Right lobe of liver (tissue), 6 donors: ENCODE measurements at regions not wholly inside any gene's neighbourhood (a gene's known extent, or its start where the extent isn't known, plus 50 kb on each side); places are given as distances from the start of the nearest gene placed in this dataset.
"Not testable (repeated sequence)": the region's sequence is repeated elsewhere in the genome, so short reads cannot be mapped to it uniquely, and the experiment has no call there.

Source experiments
- ATAC-seq, 4 donors: fragments of 200-7000 bp; cut with Tn5 transposase; one replicate each; pipeline ENCODE4 v1.9.1; 2020; ENCODE audit warnings: mild to moderate bottlenecking in 4 of 4, moderate library complexity in 4 of 4
- DNase-seq, 3 donors: peaks; one replicate each; pipeline ENCODE4 v3.0.0-alpha.2; 2020
- H3K27ac ChIP-seq, 3 donors: fragments of 200-600 bp; one replicate each; pipeline ENCODE4 v1.8.0; 2022
- H3K27me3 ChIP-seq, 2 donors: fragments of 200-600 bp; one replicate each; pipeline ENCODE4 v1.8.0; 2022
- H3K36me3 ChIP-seq, 4 donors: fragments of 200-600 bp; sonication (generic) in 1 of 4; one replicate each; pipeline versions ENCODE4 v1.5.1 to v1.8.0; 2017 to 2022; ENCODE audit warnings: control low read depth in 1 of 4
- H3K4me1 ChIP-seq, 4 donors: fragments of 200-600 bp; sonication (generic) in 1 of 4; one replicate each; pipeline versions ENCODE4 v1.5.1 to v1.8.0; 2017 to 2022; ENCODE audit warnings: control low read depth in 1 of 4
- H3K4me3 ChIP-seq, 3 donors: fragments of 200-600 bp; one replicate each; pipeline ENCODE4 v1.8.0; 2022
- H3K9me3 ChIP-seq, 4 donors: fragments of 200-600 bp; sonication (generic) in 1 of 4; one replicate each; pipeline versions ENCODE4 v1.5.1 to v1.8.0; 2017 to 2022; ENCODE audit warnings: control low read depth in 1 of 4
- POLR2A ChIP-seq: fragments of 450-650 bp; IDR thresholded peaks from one replicate; pipeline ENCODE4 v1.6.1; 2017; ENCODE audit warnings: antibody characterized with exemption, mild to moderate bottlenecking
- WGBS: methylation state at CpG from one replicate; pipeline ENCODE4 v1.1.6; 2018; ENCODE audit warnings: low coverage, low lambda C conversion rate; ENCODE audit not compliant: insufficient coverage; ENCODE audit errors: missing lambda C conversion rate; 5-methylcytosine and 5-hydroxymethylcytosine counted together
- intact Hi-C, 2 donors: fragments of 100-400 bp; cut with DNase I; formaldehyde crosslinking; loops; one replicate each; pipeline versions ENCODE4 v1.11.2 to v1.14.1; 2022
- donor health status: DM: no; HTN: yes; CAD: no.
- donor health status: DM: no; HTN: no; CAD: no.
- donor health status: DM: no; HTN: no; CAD: no.
- donor health status: DM: no; HTN: yes; CAD: no.
- donor health status: DM: no; HTN: yes; CAD: no.

DNA sequence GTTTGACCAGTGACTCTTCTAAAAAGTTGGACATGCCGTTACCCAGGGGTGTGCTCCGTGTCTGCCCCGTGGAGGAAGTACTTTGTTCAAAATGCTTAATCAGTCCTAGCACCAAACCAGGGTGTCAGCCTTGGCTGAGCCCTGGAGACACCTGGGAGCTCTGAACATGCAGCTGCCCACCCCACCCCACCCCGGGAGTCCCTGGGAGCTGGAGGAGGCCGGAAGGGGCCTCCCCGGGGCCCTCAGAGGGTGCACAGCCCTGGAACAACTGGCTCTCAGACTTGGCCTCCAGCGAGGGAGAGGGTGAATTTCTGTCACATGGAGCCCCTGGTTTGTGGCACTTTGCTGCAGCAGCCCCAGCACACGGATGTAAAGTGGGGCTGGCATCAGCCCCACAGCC lies 152.1 kb downstream of the LAT start:
- H3K36me3 ChIP-seq, H3K27me3 ChIP-seq, intact Hi-C loops, H3K9me3 ChIP-seq, H3K4me1 ChIP-seq, ATAC-seq, H3K4me3 ChIP-seq, H3K27ac ChIP-seq: not testable (repeated sequence)
- 100% methylated on average over 3 of the region's 8 CpGs for WGBS
- DNase-seq, result peak in 1 of 3 donors; percentile 41

DNA sequence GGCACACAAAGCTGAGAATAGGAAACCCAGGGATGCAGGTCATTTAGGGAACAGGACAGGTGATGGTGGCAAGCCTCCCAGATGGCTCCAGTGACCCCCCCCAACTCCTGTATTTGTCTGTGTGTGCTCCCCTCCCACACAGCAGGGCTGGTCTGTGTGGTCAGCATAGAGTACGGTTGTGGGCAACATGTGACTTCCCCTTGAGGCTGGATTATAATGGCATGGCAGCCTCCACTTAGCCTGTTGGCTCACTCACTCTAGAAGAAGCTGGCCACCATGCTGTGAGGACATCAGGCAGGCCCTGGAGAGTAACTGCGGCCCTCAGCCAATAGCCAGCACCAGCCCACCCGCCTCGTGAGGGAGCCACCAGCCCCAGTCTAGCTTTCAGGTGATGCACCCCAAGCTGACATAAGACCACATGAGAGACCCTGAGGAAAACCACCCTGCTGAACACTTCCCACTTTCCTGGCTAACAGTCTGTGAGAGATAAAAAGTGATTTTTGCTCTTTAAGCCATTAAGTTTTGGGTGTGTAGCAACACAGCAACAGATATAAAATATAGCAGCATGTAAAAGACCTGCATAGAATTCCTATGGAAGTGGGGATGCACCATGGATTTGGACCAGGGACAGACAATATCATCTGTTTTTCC lies 151.3 kb downstream of the LAT start:
- intact Hi-C loops, result not testable (repeated sequence)
- no CpG with 5 or more reads among the region's 4 CpGs for WGBS
- DNase-seq, result peak in 1 of 3 donors; percentile 31

DNA sequence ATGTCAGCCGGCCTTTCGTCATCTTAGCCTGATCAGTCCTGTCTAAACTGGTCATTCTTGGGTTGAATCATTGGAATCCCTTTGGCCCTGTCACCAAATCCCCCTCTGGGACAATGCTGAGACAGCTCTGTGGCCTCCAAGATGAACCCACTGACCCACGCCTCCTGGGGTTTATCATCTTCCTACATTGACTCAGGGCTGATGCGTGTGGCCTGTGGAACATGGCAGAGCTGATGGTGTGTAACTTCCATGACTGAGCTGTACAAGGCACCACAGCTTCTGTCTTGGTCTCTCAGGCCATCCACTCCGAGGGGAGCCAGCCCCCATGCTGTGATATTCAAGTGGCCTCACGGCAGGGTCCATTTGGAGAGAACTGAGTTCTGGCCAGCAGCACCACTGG lies 150.2 kb downstream of the LAT start:
- H3K36me3 ChIP-seq, H3K9me3 ChIP-seq, H3K4me3 ChIP-seq, intact Hi-C loops, H3K27ac ChIP-seq, ATAC-seq, H3K27me3 ChIP-seq: not testable (repeated sequence)
- WGBS, result 95% methylated on average over 4 of the region's 6 CpGs
- DNase-seq, result peak in 1 of 3 donors; percentile 25
- peaks cover 0 to 14% (median 0%) of the 10 kb centered on the region in 4 donors for H3K4me1 ChIP-seq

More for the DNA sequence above, 151.3 kb downstream of the LAT start:
- H3K4me3 ChIP-seq, H3K36me3 ChIP-seq, H3K9me3 ChIP-seq, H3K4me1 ChIP-seq, ATAC-seq, H3K27me3 ChIP-seq, H3K27ac ChIP-seq: not testable (repeated sequence)

DNA sequence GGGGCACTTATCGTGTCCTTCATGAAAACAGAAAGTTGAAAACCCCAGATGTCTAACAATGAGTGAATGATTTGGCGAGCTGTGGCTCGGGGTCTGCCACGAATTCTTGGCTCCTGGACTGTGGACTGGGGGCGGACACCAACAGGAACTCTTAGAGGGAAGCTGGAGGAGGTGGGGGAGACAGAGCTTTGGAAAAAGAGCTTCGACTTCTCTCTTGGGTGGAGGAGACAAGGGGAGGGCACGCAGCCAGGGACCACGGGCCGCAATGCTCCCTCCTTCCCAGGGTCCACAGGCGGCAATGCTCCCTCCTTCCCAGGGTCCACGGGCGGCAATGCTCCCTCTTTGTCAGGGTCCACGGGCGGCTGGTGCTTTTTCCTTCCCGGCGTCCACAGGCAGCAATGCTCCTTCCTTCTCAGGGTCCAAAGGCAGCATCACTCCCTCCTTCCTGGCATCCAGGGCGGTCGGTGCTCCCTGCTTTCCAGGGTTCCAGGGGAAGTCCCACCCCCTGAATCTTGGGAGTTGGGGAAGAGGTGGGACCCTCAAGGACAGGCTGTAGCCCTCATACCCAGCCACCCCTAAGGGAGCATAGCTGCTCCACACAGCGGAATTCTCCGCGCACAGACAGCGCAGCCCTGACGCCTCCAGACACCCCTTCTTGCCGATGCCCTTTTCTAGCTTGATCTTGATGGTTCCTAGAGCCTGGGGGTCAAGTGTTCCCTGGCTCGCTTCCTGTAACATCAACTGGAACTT lies 149.0 kb downstream of the LAT start:
- H3K36me3 ChIP-seq, H3K4me3 ChIP-seq, intact Hi-C loops, ATAC-seq, H3K27ac ChIP-seq, H3K27me3 ChIP-seq, H3K9me3 ChIP-seq: not testable (repeated sequence)
- H3K4me1 ChIP-seq, result peaks cover 0 to 24% (median 4%) of the 10 kb centered on the region in 4 donors
- WGBS, result 87% methylated on average over 4 of the region's 25 CpGs
- peak in 1 of 3 donors; percentile 47 for DNase-seq

DNA sequence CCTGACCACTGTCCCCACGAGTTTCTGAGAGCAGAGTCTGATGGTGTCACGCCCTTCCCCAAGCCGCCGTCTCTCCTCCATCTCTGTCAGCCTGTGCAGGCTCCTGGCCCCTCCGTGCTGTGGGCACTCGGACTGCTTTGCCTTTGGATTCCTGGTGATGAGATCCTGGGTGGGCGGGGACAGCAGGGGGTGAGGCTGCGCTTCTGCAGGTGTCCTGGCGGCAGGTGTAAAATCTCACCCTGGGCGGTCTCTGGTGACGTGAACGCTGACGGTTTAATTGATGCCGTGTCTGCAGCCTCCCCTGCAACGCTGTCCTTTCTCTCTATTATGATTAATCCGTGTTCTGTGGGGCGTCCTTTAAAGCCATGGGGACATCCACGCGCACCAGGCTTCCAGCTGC lies 148.0 kb downstream of the LAT start:
- ATAC-seq, H3K36me3 ChIP-seq, H3K9me3 ChIP-seq, intact Hi-C loops, H3K27me3 ChIP-seq, H3K4me3 ChIP-seq, H3K27ac ChIP-seq: not testable (repeated sequence)
- DNase-seq, result peak in 1 of 3 donors; percentile 48
- peaks cover 0 to 27% (median 5%) of the 10 kb centered on the region in 4 donors for H3K4me1 ChIP-seq
- no CpG with 5 or more reads among the region's 19 CpGs for WGBS

DNA sequence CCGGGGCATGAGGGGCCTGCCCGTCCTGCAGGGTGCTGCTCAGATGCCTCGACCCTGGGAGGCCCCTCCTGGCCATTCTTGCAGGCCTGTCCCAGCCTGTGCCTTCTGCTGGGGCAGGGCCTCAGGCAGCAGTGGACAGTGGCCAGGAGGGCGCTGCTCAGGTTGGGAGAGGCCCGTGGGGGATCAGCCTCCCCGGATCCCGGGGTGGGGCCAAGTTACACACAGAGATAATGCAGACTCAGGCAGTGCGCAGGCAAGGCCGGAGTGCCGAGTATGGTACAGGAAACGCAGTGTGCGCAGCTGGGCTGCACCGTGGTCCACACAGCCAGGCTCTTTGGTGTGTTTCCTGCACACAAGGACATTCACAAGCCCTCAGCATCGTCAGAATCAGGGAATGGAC lies 147.6 kb downstream of the LAT start:
- H3K27ac ChIP-seq, H3K36me3 ChIP-seq, intact Hi-C loops, H3K4me3 ChIP-seq, H3K9me3 ChIP-seq, ATAC-seq, H3K27me3 ChIP-seq: not testable (repeated sequence)
- WGBS, result no CpG with 5 or more reads among the region's 14 CpGs
- peaks cover 0 to 27% (median 5%) of the 10 kb centered on the region in 4 donors for H3K4me1 ChIP-seq
- DNase-seq, result peak in 1 of 3 donors; percentile 75

DNA sequence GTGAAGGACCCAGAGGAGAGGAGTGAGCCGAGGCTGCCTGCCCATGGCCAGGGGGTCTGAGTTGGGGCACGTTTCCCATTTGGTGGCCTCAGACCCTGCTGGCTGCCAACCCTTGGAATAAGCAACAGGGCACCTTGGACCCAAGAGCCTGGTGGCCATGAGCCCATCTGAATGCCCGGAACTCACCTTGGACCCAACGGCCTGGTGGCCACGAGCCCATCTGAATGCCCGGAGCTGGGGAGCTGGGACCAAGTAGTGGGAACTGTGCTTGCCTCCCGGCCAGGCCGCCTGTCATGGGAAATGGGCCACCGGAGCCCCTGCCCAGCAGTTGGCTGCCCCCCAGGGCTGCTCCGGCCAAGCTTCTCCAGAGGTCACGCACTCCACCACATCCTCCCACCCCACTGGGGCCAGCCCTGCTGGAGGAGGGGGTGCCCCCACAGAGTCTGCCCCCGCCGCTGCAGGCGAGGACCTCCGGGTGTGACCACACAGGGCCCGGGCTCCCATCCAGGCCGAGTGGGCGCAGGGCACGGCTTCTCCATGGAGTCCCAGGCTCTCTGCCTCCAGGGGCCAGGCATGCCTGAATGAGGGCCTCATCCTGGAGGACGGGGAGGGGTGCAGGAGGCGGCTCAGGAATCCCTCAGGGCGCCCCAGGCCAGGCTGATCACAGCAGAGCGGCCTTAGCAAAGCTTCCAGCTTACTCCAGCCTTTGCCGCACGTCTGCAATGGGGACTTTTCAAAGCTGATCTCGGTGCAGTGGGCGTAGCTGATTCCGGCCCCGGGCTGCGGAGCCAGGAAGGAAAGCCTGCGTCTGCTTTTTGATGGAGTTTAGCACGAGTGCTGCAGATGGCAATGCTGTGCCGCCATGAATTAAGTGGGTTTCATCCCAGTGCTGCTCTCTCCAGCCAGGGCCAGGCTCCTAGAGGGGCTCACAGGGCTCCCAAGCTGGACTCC lies 146.3 kb downstream of the LAT start:
- H3K27me3 ChIP-seq, intact Hi-C loops, H3K9me3 ChIP-seq, H3K36me3 ChIP-seq: not testable (repeated sequence)
- Histone ChIP-seq H3K4me1 (peaks cover 0 to 27% (median 5%) of the 10 kb centered on the region in 4 donors), H3K27ac (peak overlapping the region; percentile 88 to 96 (median 92)), H3K4me3 (peak overlapping the region in 2 of 3 donors; percentile 25 to 29)
- WGBS, result 5% methylated on average over 4 of the region's 33 CpGs
- DNase-seq, result peak; percentile 67 to 92 (median 87)
- peak; percentile 50 to 74 (median 60) for ATAC-seq
- TF ChIP-seq POLR2A, result peak; percentile 41

DNA sequence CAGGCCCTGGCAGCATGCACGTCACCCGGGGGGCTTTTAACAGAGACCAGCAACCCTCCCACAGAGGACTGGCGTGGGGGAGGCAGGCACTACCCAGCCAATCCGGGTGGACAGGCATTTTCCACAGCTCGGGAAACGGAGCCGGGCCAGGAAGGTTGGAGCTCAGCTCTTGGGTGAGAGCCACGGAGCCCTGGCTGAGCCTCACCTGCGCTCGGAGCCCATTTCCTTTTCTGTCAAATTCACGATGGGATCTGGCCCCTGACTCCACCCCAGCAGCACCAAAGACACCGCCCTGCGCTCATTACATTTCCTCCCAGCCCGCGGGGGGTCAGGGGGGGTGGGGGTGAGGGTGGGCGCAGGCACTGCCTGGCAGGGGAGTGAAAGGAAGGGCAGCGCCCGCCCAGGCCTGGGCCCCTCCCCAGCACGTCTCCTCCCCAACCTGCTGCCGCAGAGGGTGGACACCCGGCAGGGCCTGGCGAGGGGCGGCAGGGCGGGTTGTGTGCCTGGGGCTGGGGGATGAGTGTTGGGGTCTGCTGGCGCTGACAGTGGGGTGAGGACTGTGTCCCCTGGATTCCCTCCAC lies 145.4 kb downstream of the LAT start:
- H3K36me3 ChIP-seq, H3K27me3 ChIP-seq, H3K9me3 ChIP-seq, intact Hi-C loops: not testable (repeated sequence)
- Histone ChIP-seq H3K4me1 (peaks cover 0 to 27% (median 5%) of the 10 kb centered on the region in 4 donors), H3K27ac (peak overlapping the region; percentile 88 to 96 (median 92)), H3K4me3 (peak overlapping the region in 2 of 3 donors; percentile 27 to 29)
- DNase-seq (peak; percentile 66 to 80 (median 80)), ATAC-seq (peak; percentile 43 to 61 (median 56))
- WGBS, result 19% methylated on average over 3 of the region's 25 CpGs
